ENCODE measurements at regions not wholly inside any gene's neighbourhood (a gene's known extent, or its start where the extent isn't known, plus 50 kb on each side); places are given as distances from the start of the nearest gene placed in this dataset.

DNA sequence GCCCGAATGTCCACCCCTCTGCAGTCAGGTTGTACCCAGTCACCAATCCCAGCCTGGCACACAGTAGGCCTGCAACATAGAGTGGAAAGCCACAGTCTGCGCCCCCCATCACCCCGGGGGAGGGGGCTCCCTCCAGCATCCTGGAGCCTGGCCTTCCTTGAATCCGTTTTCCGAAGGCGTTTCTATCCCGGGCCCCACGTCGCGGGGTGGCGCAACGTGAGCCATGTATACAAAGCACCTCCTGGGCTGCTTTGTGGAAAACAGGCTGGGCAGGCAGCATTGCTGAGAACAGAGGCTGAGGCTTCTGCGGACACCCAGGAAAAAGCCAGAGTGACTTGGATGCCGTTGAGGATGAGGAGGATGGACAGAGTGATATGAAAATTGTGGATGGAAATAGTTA is 103.3 kb upstream of the USP29 start:
- H3K27ac ChIP-seq: no peak overlapping the region

DNA sequence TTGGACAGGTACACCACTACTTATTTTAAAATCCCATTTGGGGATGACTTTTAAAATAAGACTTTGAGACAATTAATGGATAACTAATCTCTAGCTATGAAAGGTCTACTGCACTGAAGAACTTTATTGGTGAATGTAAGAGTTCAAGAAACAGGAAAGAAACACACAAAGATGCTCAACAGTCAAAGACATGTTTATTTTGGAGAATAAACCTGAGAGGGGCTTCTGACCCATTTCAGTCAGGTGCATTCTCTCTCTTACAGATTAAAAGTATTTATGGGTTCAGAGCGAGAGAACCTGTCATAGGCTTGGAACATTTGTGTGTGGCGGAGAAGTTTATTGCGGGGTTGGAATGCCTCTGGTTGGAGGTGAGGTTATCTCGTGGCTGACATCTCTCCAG is 94.3 kb upstream of the USP29 start:
- peaks cover 0 to 7% of the 10 kb centered on the region in 2 donors for H3K9me3 ChIP-seq
- intact Hi-C loops (cut with DNase I): no loop called here
- no peaks in the 10 kb centered on the region for H3K27me3 ChIP-seq
- DNase-seq (ENCODE audit: low spot score in 2 of 2): no peak
- no peaks in the 10 kb centered on the region for H3K4me1 ChIP-seq
- no peak overlapping the region for H3K27ac ChIP-seq
- H3K4me3 ChIP-seq: no peak overlapping the region
- TF ChIP-seq, protein P1, sequence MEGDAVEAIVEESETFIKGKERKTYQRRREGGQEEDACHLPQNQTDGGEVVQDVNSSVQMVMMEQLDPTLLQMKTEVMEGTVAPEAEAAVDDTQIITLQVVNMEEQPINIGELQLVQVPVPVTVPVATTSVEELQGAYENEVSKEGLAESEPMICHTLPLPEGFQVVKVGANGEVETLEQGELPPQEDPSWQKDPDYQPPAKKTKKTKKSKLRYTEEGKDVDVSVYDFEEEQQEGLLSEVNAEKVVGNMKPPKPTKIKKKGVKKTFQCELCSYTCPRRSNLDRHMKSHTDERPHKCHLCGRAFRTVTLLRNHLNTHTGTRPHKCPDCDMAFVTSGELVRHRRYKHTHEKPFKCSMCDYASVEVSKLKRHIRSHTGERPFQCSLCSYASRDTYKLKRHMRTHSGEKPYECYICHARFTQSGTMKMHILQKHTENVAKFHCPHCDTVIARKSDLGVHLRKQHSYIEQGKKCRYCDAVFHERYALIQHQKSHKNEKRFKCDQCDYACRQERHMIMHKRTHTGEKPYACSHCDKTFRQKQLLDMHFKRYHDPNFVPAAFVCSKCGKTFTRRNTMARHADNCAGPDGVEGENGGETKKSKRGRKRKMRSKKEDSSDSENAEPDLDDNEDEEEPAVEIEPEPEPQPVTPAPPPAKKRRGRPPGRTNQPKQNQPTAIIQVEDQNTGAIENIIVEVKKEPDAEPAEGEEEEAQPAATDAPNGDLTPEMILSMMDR (IDR thresholded peaks at IDR 0.05): no peak
- H3K36me3 ChIP-seq: no peaks in the 10 kb centered on the region

More for the DNA sequence above, 103.3 kb upstream of the USP29 start:
- peaks cover 0 to 16% of the 10 kb centered on the region in 2 donors for H3K9me3 ChIP-seq
- no peaks in the 10 kb centered on the region for H3K27me3 ChIP-seq
- no peaks in the 10 kb centered on the region for H3K36me3 ChIP-seq
- intact Hi-C loops (cut with DNase I): no loop called here
- H3K4me3 ChIP-seq: no peak overlapping the region
- TF ChIP-seq, protein P1 (IDR thresholded peaks at IDR 0.05): no peak
- H3K4me1 ChIP-seq: no peaks in the 10 kb centered on the region
- no peak for DNase-seq (ENCODE audit: low spot score in 2 of 2)

DNA sequence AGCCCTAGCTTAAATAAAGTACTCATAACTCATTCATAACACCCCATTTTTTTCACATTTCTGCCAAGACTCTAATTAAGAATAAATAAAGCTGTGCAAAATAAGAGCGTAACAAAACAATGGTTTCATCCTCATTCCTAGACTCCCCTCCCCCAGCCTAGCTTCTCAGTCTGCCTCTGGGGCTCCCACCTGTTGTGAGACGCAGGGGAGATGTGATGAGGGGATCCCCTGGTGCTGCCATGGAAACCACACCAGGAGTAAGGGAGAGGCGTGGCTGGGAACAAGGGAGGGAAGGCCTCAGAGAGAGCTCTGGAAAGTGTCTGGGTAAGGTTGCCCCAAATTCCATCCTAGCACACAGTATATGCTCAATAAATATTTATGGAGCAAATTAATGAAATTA is 93.3 kb upstream of the USP29 start:
- Histone ChIP-seq H3K9me3 (peaks cover 0 to 12% of the 10 kb centered on the region in 2 donors), H3K27ac (no peak overlapping the region)

DNA sequence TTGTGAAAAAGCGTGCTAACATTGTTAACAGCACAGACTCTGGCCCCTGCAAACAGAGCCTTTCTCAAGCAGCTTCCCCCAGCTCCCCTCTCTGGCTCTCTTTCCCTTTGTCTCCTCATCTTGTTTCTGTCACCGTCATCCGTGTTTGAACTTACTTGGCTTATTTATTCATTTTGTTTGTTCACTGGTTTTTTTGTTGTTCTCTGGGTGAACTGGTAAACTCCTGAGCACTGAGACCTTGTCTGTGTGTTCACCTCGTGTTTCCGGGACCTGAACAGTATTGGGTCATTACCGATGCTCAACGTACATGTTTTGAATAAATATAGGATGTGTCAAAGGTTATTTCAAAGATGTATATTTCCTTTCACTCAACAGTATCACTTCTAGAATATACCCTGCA is 92.4 kb upstream of the USP29 start:
- TF ChIP-seq, protein P1 (IDR thresholded peaks at IDR 0.05): no peak
- peaks cover 0 to 12% of the 10 kb centered on the region in 2 donors for H3K9me3 ChIP-seq

More for the DNA sequence above, 93.3 kb upstream of the USP29 start:
- TF ChIP-seq, protein P1 (IDR thresholded peaks at IDR 0.05): no peak
- Histone ChIP-seq H3K27me3 (no peaks in the 10 kb centered on the region), H3K36me3 (no peaks in the 10 kb centered on the region), H3K4me3 (no peak overlapping the region), H3K4me1 (no peaks in the 10 kb centered on the region)
- no peak for DNase-seq (ENCODE audit: low spot score in 2 of 2)
- intact Hi-C loops (cut with DNase I): no loop called here

DNA sequence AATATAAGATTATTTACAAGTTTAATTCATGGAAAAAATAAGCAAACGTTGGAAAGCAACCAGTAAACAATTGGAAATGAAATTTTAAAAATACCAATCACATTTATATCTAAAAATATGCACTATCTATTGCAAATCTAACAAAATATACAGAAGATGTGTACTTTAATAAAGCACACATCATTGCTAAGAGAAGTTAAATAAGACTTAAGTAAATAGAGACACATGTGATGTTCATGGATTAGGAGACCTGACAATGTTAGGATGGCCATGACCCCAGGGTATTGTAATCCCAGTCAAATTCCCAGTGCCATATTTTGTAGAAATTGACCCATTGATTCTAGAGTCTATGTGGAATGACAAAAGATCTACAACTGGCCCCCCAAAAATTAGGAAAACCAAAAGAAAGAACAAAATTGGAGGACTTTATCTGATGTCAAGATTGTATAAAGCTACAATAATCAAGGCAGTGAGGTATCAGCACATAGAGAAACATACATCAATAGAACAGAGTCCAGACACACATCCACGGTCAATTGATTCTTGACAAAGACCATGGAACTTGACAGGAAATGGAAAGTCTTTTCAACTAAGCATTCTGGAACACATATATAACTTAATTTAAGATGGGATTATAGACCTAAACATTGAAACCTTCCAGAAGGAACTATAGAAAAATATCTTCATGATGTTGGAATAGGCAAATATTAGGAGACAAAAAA is 90.8 kb upstream of the USP29 start:
- peaks cover 0 to 18% of the 10 kb centered on the region in 2 donors for H3K9me3 ChIP-seq
- no peaks in the 10 kb centered on the region for H3K4me1 ChIP-seq
- TF ChIP-seq, protein P1 (IDR thresholded peaks at IDR 0.05): no peak
- H3K36me3 ChIP-seq: no peaks in the 10 kb centered on the region
- no peak overlapping the region for H3K27ac ChIP-seq
- DNase-seq (ENCODE audit: low spot score in 2 of 2): no peak
- no peak overlapping the region for H3K4me3 ChIP-seq
- intact Hi-C loops (cut with DNase I): no loop called here
- no peaks in the 10 kb centered on the region for H3K27me3 ChIP-seq

More for the DNA sequence above, 92.4 kb upstream of the USP29 start:
- intact Hi-C loops (cut with DNase I): no loop called here
- no peak for DNase-seq (ENCODE audit: low spot score in 2 of 2)
- no peaks in the 10 kb centered on the region for H3K4me1 ChIP-seq
- H3K36me3 ChIP-seq: no peaks in the 10 kb centered on the region
- no peaks in the 10 kb centered on the region for H3K27me3 ChIP-seq
- no peak overlapping the region for H3K4me3 ChIP-seq
- H3K27ac ChIP-seq: no peak overlapping the region
